ENCODE measurements at regions not wholly inside any gene's neighbourhood (a gene's known extent, or its start where the extent isn't known, plus 50 kb on each side); places are given as distances from the start of the nearest gene placed in this dataset.

DNA sequence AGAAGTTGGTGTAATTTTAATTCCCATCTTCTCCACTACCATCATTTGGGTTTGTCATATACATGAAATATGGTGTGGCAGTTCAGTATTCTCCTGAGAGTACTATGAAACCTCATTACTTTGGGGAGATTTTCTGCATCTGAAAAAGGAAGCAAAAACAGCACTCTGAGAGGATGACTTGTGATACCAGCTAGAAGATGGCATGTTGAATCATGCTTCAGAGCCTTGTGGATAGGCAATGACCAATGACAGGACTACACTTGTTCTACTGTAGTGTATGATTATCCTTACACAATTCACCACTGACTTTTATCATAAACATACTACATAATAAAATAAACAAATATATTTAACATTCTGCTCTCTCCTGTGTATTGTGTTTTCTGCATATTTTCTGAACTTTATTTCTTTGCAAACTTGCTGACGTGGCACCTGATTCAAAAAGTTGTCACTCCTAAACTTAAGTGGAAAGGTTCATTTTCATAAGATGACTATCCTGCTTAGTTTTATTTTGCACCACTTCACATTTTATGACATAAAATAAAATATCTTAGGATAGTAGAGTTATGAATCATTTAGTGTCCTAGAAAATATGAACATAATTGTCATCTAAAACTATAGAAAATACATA is 991.3 kb downstream of the FSTL5 start:
- no peak overlapping the region for H3K4me3 ChIP-seq
- H3K27me3 ChIP-seq: no peaks in the 10 kb centered on the region
- ATAC-seq (no peak), DNase-seq (no peak)
- TF ChIP-seq, protein P1, sequence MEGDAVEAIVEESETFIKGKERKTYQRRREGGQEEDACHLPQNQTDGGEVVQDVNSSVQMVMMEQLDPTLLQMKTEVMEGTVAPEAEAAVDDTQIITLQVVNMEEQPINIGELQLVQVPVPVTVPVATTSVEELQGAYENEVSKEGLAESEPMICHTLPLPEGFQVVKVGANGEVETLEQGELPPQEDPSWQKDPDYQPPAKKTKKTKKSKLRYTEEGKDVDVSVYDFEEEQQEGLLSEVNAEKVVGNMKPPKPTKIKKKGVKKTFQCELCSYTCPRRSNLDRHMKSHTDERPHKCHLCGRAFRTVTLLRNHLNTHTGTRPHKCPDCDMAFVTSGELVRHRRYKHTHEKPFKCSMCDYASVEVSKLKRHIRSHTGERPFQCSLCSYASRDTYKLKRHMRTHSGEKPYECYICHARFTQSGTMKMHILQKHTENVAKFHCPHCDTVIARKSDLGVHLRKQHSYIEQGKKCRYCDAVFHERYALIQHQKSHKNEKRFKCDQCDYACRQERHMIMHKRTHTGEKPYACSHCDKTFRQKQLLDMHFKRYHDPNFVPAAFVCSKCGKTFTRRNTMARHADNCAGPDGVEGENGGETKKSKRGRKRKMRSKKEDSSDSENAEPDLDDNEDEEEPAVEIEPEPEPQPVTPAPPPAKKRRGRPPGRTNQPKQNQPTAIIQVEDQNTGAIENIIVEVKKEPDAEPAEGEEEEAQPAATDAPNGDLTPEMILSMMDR (IDR thresholded peaks at IDR 0.05): no peak
- peaks cover 0 to 16% (median 0%) of the 10 kb centered on the region in 11 donors for H3K9me3 ChIP-seq
- intact Hi-C loops (cut with DNase I): no loop called here
- 79 to 98% methylated on average over 1 of the region's 1 CpG for WGBS, 2 donors
- no peaks in the 10 kb centered on the region for H3K4me1 ChIP-seq
- no peak overlapping the region for H3K27ac ChIP-seq
- H3K36me3 ChIP-seq: no peaks in the 10 kb centered on the region

DNA sequence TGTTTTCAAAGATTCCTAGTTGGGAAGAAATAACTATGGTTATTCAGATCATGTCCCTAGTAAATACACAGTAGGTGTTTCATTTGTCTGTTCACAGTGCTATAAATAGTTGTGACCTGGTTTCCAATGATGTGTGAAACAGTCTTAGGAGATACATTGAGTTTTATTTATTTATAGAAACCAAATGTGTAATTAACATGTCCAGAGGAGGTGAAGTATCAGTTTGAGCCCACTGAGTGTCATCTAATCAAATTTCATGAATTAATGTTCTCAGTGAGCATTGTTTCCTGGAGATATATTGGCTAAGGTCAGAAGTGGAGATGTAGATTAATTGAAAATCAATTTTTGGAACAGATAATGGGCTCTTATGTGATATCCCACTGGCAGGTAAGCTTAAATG is 996.3 kb downstream of the FSTL5 start:
- H3K27me3 ChIP-seq: no peaks in the 10 kb centered on the region
- TF ChIP-seq, protein P1 (IDR thresholded peaks at IDR 0.05): no peak
- no peak overlapping the region for H3K4me3 ChIP-seq
- no peak overlapping the region for H3K27ac ChIP-seq
- peaks cover 0 to 5% (median 0%) of the 10 kb centered on the region in 11 donors for H3K9me3 ChIP-seq
- no peak for ATAC-seq
- intact Hi-C loops (cut with DNase I): no loop called here
- no peak for DNase-seq
- H3K4me1 ChIP-seq: no peaks in the 10 kb centered on the region
- no peaks in the 10 kb centered on the region for H3K36me3 ChIP-seq

DNA sequence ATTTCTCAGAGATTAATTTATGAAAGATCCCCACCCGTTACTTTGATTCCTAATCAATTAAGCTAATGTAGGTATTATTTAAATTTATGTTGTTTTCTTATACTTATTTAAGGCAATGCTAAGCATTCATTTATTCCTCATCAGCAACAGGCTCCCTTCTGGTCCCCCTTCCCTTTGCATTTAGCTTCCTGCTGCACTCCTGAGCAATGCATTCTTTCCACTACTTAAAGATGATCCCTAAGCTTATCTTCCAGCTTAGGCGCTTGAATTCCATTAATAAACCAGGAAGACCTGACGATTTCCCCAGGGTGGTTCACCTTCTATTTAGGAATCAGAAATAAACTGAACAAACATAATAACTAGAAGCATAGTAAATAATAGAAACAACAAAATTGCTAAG is 1003.1 kb downstream of the FSTL5 start:
- no peak overlapping the region for H3K4me3 ChIP-seq
- H3K9me3 ChIP-seq: no peaks in the 10 kb centered on the region
- no peak for ATAC-seq
- H3K4me1 ChIP-seq: no peaks in the 10 kb centered on the region
- 32 to 33% methylated on average over 3 of the region's 3 CpGs for WGBS, 2 donors
- TF ChIP-seq, protein P1 (IDR thresholded peaks at IDR 0.05): no peak
- H3K36me3 ChIP-seq: no peaks in the 10 kb centered on the region
- no peak overlapping the region for H3K27ac ChIP-seq
- H3K27me3 ChIP-seq: no peaks in the 10 kb centered on the region
- intact Hi-C loops (cut with DNase I): no loop called here
- no peak for DNase-seq

DNA sequence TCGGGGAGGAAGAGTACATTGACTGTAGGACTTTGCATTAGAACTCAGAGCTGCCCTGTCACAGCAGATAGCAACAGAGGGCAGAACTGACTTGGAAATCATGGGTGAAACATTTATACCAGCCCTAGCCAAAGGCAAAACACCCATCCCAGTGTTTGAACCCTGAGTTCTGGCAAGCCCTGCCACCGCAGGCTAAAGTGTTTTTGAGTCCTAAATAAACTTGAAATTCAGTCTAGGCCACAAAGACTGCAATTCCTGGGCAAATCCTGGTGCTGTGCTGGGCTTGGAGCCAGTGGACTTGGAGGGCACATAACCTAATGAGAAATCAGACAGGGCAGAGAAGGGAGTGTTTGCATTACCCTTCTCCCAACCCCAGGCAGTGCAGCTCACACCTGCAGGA is 1015.7 kb downstream of the FSTL5 start:
- 58 to 62% methylated on average over 2 of the region's 2 CpGs for WGBS, 2 donors
- DNase-seq: no peak
- Histone ChIP-seq H3K9me3 (peaks cover 0 to 14% (median 0%) of the 10 kb centered on the region in 11 donors), H3K27me3 (no peaks in the 10 kb centered on the region), H3K36me3 (no peaks in the 10 kb centered on the region), H3K4me1 (no peaks in the 10 kb centered on the region), H3K27ac (no peak overlapping the region), H3K4me3 (no peak overlapping the region)
- intact Hi-C loops (cut with DNase I): no loop called here
- no peak for ATAC-seq
- TF ChIP-seq, protein P1 (IDR thresholded peaks at IDR 0.05): no peak
